ENCODE measurements at regions not wholly inside any gene's neighbourhood (a gene's known extent, or its start where the extent isn't known, plus 50 kb on each side); places are given as distances from the start of the nearest gene placed in this dataset.

DNA sequence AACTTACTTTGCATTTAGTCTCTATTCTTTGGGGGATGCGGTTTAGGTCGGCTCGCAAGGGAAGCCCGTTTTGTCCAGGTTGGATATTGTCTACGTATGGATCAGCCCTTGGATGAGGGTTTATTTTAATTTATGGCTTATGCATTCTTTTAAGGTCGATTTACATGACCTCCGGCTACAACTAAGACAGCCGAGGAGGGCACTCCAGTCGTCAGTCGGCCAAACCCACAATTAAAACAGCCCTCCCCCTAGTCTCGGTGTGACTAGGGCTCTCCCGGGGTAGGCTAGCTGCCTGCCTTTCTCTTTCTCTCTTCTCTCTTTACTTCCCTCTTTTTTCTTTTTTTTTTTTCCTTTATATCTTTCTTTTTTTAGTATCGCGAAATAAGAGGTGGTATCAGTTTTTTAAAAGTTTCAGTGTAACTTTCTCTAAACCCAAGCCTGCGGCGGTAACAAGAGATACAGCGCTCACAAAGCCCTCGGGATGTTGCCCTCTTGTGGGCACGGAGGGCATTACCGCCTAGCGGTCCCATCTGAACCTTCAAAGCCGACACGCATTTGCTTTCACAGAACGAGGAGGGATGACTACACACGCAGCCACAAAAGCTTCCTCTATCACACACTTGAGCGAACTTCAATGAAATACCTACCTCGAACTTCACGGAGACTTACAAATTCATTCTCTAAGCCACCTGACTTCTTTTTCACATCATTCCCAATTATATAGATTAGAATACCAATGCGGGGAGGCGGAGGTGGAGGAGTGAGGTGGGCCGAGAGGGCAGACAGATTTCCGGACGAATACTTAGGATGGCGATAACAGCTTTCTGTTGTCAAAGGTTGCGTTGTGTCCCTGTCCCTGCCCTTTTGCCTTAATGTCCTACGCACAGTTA lies 132.3 kb upstream of the C11orf58 start:
- H3K4me3 ChIP-seq (replicated peaks in 1 of 2; ENCODE audit: low read depth in 2 of 2, low read length in 2 of 2) = peak overlapping the region; percentile 56
- TF ChIP-seq CTCF (IDR thresholded peaks at IDR 0.05; ENCODE audit: low read depth, low read length) = peak; percentile 97
- peak; percentile 90 to 91 for DNase-seq (ENCODE audit: low read depth in 2 of 2)

GRCh38 chr11:16605389-16605893 lies 133.0 kb upstream of the C11orf58 start:
- no peak for TF ChIP-seq CTCF (IDR thresholded peaks at IDR 0.05; ENCODE audit: low read depth, low read length)
- peak overlapping the region; percentile 56 for H3K4me3 ChIP-seq (replicated peaks in 1 of 2; ENCODE audit: low read depth in 2 of 2, low read length in 2 of 2)
- DNase-seq (ENCODE audit: low read depth in 2 of 2) = peak in 1 of 2 donors; percentile 23

DNA sequence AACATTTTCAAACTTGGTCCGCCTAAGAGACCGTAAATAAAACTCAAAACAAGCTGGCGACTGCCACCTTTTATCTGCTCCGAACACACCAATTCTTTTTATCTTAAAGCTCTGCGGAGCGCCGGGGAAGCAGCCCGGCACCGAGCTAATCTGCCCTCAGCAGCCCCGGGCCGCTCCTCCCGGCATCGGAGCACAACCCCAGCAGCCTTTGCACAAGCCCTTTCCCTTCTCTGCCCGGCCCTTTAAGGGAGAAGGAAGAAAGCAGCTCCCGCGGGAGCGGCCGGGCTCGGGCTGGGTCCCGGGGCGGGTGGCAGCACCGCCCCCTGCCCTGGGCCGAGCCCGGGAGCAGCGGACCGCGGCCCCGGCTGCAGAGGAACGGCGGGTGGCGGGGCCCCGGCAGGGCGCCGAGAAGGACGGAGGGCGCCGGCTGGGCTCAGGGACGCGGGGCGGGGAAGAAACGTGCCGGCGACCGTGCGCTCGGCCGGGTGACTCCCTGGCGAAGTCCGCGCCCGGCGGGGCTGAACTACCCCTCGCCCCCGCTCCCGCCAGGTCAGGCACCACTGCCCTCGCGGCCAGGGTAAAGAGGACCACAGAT lies 133.6 kb upstream of the C11orf58 start:
- DNase-seq (ENCODE audit: low read depth in 2 of 2) = peak; percentile 29 to 49
- no peak for TF ChIP-seq CTCF (IDR thresholded peaks at IDR 0.05; ENCODE audit: low read depth, low read length)
- peak overlapping the region; percentile 56 for H3K4me3 ChIP-seq (replicated peaks in 1 of 2; ENCODE audit: low read depth in 2 of 2, low read length in 2 of 2)

- peak in 1 of 2 donors; percentile 42 for DNase-seq (ENCODE audit: low read depth in 2 of 2)
- no peak for TF ChIP-seq CTCF (IDR thresholded peaks at IDR 0.05; ENCODE audit: low read depth, low read length)
- H3K4me3 ChIP-seq (replicated peaks in 1 of 2; ENCODE audit: low read depth in 2 of 2, low read length in 2 of 2) = peak overlapping the region; percentile 48 to 56
Observed at GRCh38 chr11:16603890-16604793, 134.3 kb upstream of the C11orf58 start.

DNA sequence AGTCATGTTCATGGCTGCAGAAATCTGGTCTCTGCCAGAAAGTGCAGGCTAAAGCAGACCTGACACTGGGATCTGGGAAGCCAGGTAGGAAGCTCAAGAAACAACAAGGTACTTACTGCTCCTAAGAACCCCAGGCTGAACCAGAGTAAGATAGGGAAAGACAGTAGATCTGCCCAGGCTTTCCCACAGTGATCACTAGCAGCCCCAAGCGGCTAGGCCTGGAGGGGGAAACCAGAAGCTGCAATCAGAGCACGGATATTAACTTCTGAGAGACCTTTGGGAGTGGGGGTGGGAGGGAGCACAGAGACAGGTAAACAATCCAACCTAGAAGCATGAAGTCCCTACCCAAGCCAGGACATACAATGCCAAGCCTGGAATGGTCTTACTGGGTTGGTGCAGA lies 135.2 kb upstream of the C11orf58 start:
- no peak for TF ChIP-seq CTCF (IDR thresholded peaks at IDR 0.05; ENCODE audit: low read depth, low read length)

GRCh38 chr11:16598906-16599305 lies 139.5 kb upstream of the C11orf58 start:
- DNase-seq (ENCODE audit: low read depth in 2 of 2) = no peak
- H3K4me3 ChIP-seq (replicated peaks in 1 of 2; ENCODE audit: low read depth in 2 of 2, low read length in 2 of 2) = no peak overlapping the region
- no peak for TF ChIP-seq CTCF (IDR thresholded peaks at IDR 0.05; ENCODE audit: low read depth, low read length)

More for the DNA sequence above, 135.2 kb upstream of the C11orf58 start:
- no peak for DNase-seq (ENCODE audit: low read depth in 2 of 2)
- no peak overlapping the region for H3K4me3 ChIP-seq (replicated peaks in 1 of 2; ENCODE audit: low read depth in 2 of 2, low read length in 2 of 2)

Measured in cardiac fibroblast (primary cell).